Liver (tissue), 8 donors: ENCODE measurements at regions not wholly inside any gene's neighbourhood (a gene's known extent, or its start where the extent isn't known, plus 50 kb on each side); places are given as distances from the start of the nearest gene placed in this dataset.

Experiments used
- DNase-seq: peaks from one replicate; pipeline ENCODE4 v3.0.0-alpha.2; 2017; ENCODE audit warnings: low spot score
- H3K27ac ChIP-seq, 2 donors: one replicate each; pipeline ENCODE4 v1.7.0; 2013; ENCODE audit warnings: inconsistent platforms in 2 of 2, low read length in 2 of 2, control low read depth in 1 of 2, low read depth in 1 of 2, mild to moderate bottlenecking in 1 of 2
- H3K27me3 ChIP-seq, 4 donors: one replicate each; pipeline versions ENCODE4 v1.6.1 to v1.7.0; 2013; ENCODE audit warnings: low read length in 3 of 4, inconsistent platforms in 1 of 4, mild to moderate bottlenecking in 1 of 4, moderate library complexity in 1 of 4; ENCODE audit not compliant: control insufficient read depth in 4 of 4, insufficient read depth in 4 of 4
- H3K36me3 ChIP-seq, 4 donors: one replicate each; pipeline versions ENCODE4 v1.6.1 to v1.7.0; 2013; ENCODE audit warnings: low read length in 3 of 4, mild to moderate bottlenecking in 3 of 4, low read depth in 1 of 4, moderate library complexity in 1 of 4; ENCODE audit not compliant: control insufficient read depth in 4 of 4, insufficient read depth in 3 of 4
- H3K4me1 ChIP-seq, 4 donors: one replicate each; pipeline versions ENCODE4 v1.6.1 to v1.7.0; 2013; ENCODE audit warnings: low read length in 3 of 4, mild to moderate bottlenecking in 3 of 4, moderate library complexity in 1 of 4; ENCODE audit not compliant: control insufficient read depth in 4 of 4, insufficient read depth in 4 of 4
- H3K4me3 ChIP-seq, 3 donors: one replicate each; pipeline versions ENCODE4 v1.6.1 to v1.7.0; 2013; ENCODE audit warnings: low read length in 3 of 3, control low read depth in 1 of 3, low read depth in 1 of 3, mild to moderate bottlenecking in 1 of 3
- H3K9ac ChIP-seq, 2 donors: one replicate each; pipeline ENCODE4 v1.7.0; 2013; ENCODE audit warnings: low read length in 2 of 2, mild to moderate bottlenecking in 2 of 2, moderate library complexity in 2 of 2, control low read depth in 1 of 2, low read depth in 1 of 2
- H3K9me3 ChIP-seq, 4 donors: one replicate each; pipeline versions ENCODE4 v1.6.1 to v1.7.0; 2013; ENCODE audit warnings: low read length in 3 of 4; ENCODE audit not compliant: control insufficient read depth in 4 of 4
- EGR1 ChIP-seq, 2 donors: IDR thresholded peaks; 2 replicates each; pipeline ENCODE4 v1.6.1; 2016 to 2018; ENCODE audit warnings: antibody characterized with exemption in 2 of 2, low read depth in 2 of 2
- FOXA1 ChIP-seq: IDR thresholded peaks from 2 replicates; pipeline ENCODE4 v1.6.1; 2016; ENCODE audit warnings: antibody characterized with exemption
- FOXA2 ChIP-seq: IDR thresholded peaks from 2 replicates; pipeline ENCODE4 v1.6.1; 2016; ENCODE audit warnings: antibody characterized with exemption
- GABPA ChIP-seq, 2 donors: IDR thresholded peaks in 1 of 2; conservative IDR thresholded peaks in 1 of 2; 2 replicates each; pipeline ENCODE4 v1.6.1; 2016; ENCODE audit warnings: antibody characterized with exemption in 2 of 2, mild to moderate bottlenecking in 1 of 2, moderate library complexity in 1 of 2
- HNF4A ChIP-seq, 2 donors: conservative IDR thresholded peaks; 2 replicates each; pipeline ENCODE4 v1.6.1; 2016; ENCODE audit warnings: antibody characterized with exemption in 2 of 2, mild to moderate bottlenecking in 2 of 2
- HNF4G ChIP-seq: IDR thresholded peaks from 2 replicates; pipeline ENCODE4 v1.6.1; 2016; ENCODE audit warnings: antibody characterized with exemption
- JUND ChIP-seq, 2 donors: IDR thresholded peaks; 2 replicates each; pipeline ENCODE4 v1.6.1; 2016; ENCODE audit warnings: antibody characterized with exemption in 2 of 2
- NR2F2 ChIP-seq: IDR thresholded peaks from 2 replicates; pipeline ENCODE4 v1.6.1; 2016; ENCODE audit warnings: antibody characterized with exemption
- RAD21 ChIP-seq, 2 donors: IDR thresholded peaks; 2 replicates each; pipeline ENCODE4 v1.6.1; 2016; ENCODE audit warnings: antibody characterized with exemption in 2 of 2, mild to moderate bottlenecking in 2 of 2
- RXRA ChIP-seq, 2 donors: IDR thresholded peaks; 2 replicates each; pipeline ENCODE4 v1.6.1; 2017 to 2018; ENCODE audit warnings: antibody characterized with exemption in 2 of 2, mild to moderate bottlenecking in 1 of 2
- SP1 ChIP-seq: IDR thresholded peaks from 2 replicates; pipeline ENCODE4 v1.6.1; 2018; ENCODE audit warnings: antibody characterized with exemption, mild to moderate bottlenecking
- TAF1 ChIP-seq: conservative IDR thresholded peaks from 2 replicates; pipeline ENCODE4 v1.6.1; 2016; ENCODE audit warnings: antibody characterized with exemption, mild to moderate bottlenecking
- YY1 ChIP-seq: IDR thresholded peaks from 2 replicates; pipeline ENCODE4 v1.6.1; 2016; ENCODE audit warnings: antibody characterized with exemption, mild to moderate bottlenecking
- WGBS: extraction: QIAGEN DNeasy Blood & Tissue Kit; methylation state at CpG from one replicate; pipeline ENCODE4 v1.1.7; 2013; 5-methylcytosine and 5-hydroxymethylcytosine counted together
- TF ChIP-seq, protein P1 (sequence below): fragments of 150-350 bp; IDR thresholded peaks from 2 replicates; pipeline ENCODE4 v1.5.1; 2017; ENCODE audit warnings: improper control_type of control experiment, low read depth, low read length; ENCODE audit not compliant: missing input control
- TF ChIP-seq, protein P2 (sequence below): IDR thresholded peaks from 2 replicates; pipeline ENCODE4 v1.6.1; 2016; ENCODE audit warnings: antibody characterized with exemption
- TF ChIP-seq, protein P3 (sequence below): IDR thresholded peaks from 2 replicates; pipeline ENCODE4 v1.6.1; 2016; ENCODE audit warnings: antibody characterized with exemption
- TF ChIP-seq, protein P4 (sequence below): IDR thresholded peaks from 2 replicates; pipeline ENCODE4 v1.6.1; 2016; ENCODE audit warnings: antibody characterized with exemption
- TF ChIP-seq, protein P5 (sequence below): IDR thresholded peaks from 2 replicates; pipeline ENCODE4 v1.6.1; 2016; ENCODE audit warnings: antibody characterized with exemption, mild to moderate bottlenecking
- donor health status: healthy.
- donor health status: healthy.
- donor health status: healthy.
- donor health status: healthy.
- donor health status: healthy.

DNA sequence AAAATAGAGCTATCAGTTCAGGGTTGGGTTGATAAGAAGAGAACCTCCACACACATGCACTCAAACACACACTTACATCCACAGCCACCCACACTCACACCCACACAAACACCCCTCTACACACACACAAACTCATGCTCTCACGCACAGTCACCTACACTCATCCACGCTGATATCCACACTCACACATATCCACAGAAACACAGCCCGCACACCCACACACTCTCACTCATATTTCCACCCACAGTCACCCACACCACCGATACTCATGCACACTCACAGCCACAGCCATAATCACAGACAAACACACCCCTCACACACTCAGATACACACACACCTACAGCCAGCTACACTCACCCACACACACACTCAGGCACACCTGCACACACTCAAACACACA is 333.0 kb upstream of the TPK1 start:
- Histone ChIP-seq H3K4me3 (no peak overlapping the region), H3K36me3 (no peaks in the 10 kb centered on the region), H3K9ac (no peak overlapping the region), H3K4me1 (no peaks in the 10 kb centered on the region), H3K27ac (no peak overlapping the region), H3K27me3 (peaks cover 0 to 3% (median 1%) of the 10 kb centered on the region in 4 donors), H3K9me3 (no peaks in the 10 kb centered on the region)
- TF ChIP-seq GABPA (IDR thresholded peaks at IDR 0.05 in 1 of 2, conservative IDR thresholded peaks at IDR 0.05 in 1 of 2) (no peak), NR2F2 (no peak), SP1 (no peak), HNF4A (conservative IDR thresholded peaks at IDR 0.05) (no peak), RXRA (IDR thresholded peaks at IDR 0.05) (no peak), HNF4G (no peak), FOXA2 (no peak), TAF1 (no peak), RAD21 (IDR thresholded peaks at IDR 0.05) (no peak)
- TF ChIP-seq, protein P1, sequence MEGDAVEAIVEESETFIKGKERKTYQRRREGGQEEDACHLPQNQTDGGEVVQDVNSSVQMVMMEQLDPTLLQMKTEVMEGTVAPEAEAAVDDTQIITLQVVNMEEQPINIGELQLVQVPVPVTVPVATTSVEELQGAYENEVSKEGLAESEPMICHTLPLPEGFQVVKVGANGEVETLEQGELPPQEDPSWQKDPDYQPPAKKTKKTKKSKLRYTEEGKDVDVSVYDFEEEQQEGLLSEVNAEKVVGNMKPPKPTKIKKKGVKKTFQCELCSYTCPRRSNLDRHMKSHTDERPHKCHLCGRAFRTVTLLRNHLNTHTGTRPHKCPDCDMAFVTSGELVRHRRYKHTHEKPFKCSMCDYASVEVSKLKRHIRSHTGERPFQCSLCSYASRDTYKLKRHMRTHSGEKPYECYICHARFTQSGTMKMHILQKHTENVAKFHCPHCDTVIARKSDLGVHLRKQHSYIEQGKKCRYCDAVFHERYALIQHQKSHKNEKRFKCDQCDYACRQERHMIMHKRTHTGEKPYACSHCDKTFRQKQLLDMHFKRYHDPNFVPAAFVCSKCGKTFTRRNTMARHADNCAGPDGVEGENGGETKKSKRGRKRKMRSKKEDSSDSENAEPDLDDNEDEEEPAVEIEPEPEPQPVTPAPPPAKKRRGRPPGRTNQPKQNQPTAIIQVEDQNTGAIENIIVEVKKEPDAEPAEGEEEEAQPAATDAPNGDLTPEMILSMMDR = no peak
- TF ChIP-seq, protein P2, sequence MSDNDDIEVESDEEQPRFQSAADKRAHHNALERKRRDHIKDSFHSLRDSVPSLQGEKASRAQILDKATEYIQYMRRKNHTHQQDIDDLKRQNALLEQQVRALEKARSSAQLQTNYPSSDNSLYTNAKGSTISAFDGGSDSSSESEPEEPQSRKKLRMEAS = no peak
- TF ChIP-seq, protein P3, sequence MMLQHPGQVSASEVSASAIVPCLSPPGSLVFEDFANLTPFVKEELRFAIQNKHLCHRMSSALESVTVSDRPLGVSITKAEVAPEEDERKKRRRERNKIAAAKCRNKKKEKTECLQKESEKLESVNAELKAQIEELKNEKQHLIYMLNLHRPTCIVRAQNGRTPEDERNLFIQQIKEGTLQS = no peak
- DNase-seq = no peak
- 86% methylated on average over 4 of the region's 4 CpGs for WGBS

DNA sequence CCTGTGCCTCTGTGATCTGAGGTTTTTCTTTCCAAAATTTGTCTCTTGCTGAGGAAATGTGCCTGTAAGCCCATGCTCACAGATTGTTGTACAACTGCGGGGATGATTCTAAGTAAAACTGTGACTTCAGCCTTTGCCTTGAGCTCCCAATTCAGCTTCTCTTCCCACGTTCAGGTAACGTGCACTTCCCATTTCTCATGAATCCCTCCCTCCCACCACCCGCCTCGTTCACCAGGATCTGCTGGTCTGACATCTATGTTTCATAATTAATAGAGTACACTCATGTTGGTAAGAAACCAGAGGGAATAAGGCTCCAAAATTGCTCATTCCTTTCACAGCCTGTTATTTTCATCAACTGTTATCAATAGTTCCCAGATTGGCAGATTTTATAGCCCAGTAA is 332.6 kb upstream of the TPK1 start:
- H3K9ac ChIP-seq = no peak overlapping the region
- no peak for DNase-seq
- peaks cover 0 to 3% (median 1%) of the 10 kb centered on the region in 4 donors for H3K27me3 ChIP-seq
- H3K27ac ChIP-seq = no peak overlapping the region
- no peaks in the 10 kb centered on the region for H3K4me1 ChIP-seq
- H3K36me3 ChIP-seq = no peaks in the 10 kb centered on the region
- H3K9me3 ChIP-seq = no peaks in the 10 kb centered on the region
- 59% methylated on average over 5 of the region's 5 CpGs for WGBS
- no peak for TF ChIP-seq EGR1 (IDR thresholded peaks at IDR 0.05; ENCODE audit: low read depth in 2 of 2)
- TF ChIP-seq GABPA (IDR thresholded peaks at IDR 0.05 in 1 of 2, conservative IDR thresholded peaks at IDR 0.05 in 1 of 2) = no peak
- TF ChIP-seq, protein P2 = no peak
- TF ChIP-seq, protein P4, sequence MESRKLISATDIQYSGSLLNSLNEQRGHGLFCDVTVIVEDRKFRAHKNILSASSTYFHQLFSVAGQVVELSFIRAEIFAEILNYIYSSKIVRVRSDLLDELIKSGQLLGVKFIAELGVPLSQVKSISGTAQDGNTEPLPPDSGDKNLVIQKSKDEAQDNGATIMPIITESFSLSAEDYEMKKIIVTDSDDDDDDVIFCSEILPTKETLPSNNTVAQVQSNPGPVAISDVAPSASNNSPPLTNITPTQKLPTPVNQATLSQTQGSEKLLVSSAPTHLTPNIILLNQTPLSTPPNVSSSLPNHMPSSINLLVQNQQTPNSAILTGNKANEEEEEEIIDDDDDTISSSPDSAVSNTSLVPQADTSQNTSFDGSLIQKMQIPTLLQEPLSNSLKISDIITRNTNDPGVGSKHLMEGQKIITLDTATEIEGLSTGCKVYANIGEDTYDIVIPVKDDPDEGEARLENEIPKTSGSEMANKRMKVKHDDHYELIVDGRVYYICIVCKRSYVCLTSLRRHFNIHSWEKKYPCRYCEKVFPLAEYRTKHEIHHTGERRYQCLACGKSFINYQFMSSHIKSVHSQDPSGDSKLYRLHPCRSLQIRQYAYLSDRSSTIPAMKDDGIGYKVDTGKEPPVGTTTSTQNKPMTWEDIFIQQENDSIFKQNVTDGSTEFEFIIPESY = no peak
- no peak for TF ChIP-seq RXRA (IDR thresholded peaks at IDR 0.05)
- TF ChIP-seq YY1 = no peak
- no peak for TF ChIP-seq JUND (IDR thresholded peaks at IDR 0.05)
- no peak for TF ChIP-seq TAF1
- TF ChIP-seq RAD21 (IDR thresholded peaks at IDR 0.05) = no peak
- TF ChIP-seq HNF4G = no peak
- TF ChIP-seq, protein P1 = no peak
- no peak for TF ChIP-seq FOXA2
- TF ChIP-seq HNF4A (conservative IDR thresholded peaks at IDR 0.05) = no peak
- TF ChIP-seq, protein P5, sequence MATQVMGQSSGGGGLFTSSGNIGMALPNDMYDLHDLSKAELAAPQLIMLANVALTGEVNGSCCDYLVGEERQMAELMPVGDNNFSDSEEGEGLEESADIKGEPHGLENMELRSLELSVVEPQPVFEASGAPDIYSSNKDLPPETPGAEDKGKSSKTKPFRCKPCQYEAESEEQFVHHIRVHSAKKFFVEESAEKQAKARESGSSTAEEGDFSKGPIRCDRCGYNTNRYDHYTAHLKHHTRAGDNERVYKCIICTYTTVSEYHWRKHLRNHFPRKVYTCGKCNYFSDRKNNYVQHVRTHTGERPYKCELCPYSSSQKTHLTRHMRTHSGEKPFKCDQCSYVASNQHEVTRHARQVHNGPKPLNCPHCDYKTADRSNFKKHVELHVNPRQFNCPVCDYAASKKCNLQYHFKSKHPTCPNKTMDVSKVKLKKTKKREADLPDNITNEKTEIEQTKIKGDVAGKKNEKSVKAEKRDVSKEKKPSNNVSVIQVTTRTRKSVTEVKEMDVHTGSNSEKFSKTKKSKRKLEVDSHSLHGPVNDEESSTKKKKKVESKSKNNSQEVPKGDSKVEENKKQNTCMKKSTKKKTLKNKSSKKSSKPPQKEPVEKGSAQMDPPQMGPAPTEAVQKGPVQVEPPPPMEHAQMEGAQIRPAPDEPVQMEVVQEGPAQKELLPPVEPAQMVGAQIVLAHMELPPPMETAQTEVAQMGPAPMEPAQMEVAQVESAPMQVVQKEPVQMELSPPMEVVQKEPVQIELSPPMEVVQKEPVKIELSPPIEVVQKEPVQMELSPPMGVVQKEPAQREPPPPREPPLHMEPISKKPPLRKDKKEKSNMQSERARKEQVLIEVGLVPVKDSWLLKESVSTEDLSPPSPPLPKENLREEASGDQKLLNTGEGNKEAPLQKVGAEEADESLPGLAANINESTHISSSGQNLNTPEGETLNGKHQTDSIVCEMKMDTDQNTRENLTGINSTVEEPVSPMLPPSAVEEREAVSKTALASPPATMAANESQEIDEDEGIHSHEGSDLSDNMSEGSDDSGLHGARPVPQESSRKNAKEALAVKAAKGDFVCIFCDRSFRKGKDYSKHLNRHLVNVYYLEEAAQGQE = no peak
- TF ChIP-seq FOXA1 = no peak
- TF ChIP-seq, protein P3 = no peak
- no peak for TF ChIP-seq SP1
- TF ChIP-seq NR2F2 = no peak
- no peak overlapping the region for H3K4me3 ChIP-seq
